GM04504 (cell line): ENCODE measurements at regions not wholly inside any gene's neighbourhood (a gene's known extent, or its start where the extent isn't known, plus 50 kb on each side); places are given as distances from the start of the nearest gene placed in this dataset.
"Not testable (repeated sequence)": the region's sequence is repeated elsewhere in the genome, so short reads cannot be mapped to it uniquely, and the experiment has no call there.

Experiments
- DNase-seq: peaks from one replicate; pipeline ENCODE4 v3.0.0-alpha.2; 2012; ENCODE audit warnings: low read depth

- no peak for DNase-seq
Measured at GRCh38 chr13:26483546-26483945, 73.9 kb upstream of the WASF3 start.

DNA sequence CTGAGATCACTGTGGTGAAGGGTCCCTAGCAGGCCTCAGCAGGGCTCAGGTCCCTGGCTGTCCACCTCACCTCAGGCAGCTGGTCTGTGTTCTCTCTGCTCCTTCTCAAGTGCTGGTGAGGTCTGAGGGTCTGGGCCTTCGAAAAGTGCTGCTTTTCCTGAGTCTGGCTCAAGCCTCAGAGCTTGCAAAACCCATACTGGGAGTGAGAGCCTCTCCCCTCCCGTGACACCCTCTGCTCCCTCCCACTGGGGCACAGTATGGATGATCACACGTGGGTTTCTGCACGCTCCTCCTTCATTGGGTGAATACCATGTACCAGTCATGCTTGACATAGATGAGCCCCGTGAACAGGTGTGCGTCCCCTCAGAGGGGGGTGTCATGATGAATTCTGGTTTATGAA is 73.3 kb upstream of the WASF3 start:
- DNase-seq, result no peak

- no peak for DNase-seq
Measured at GRCh38 chr13:26485288-26485687, 72.2 kb upstream of the WASF3 start.

- no peak for DNase-seq
Measured at GRCh38 chr13:26485786-26486185, 71.7 kb upstream of the WASF3 start.

DNA sequence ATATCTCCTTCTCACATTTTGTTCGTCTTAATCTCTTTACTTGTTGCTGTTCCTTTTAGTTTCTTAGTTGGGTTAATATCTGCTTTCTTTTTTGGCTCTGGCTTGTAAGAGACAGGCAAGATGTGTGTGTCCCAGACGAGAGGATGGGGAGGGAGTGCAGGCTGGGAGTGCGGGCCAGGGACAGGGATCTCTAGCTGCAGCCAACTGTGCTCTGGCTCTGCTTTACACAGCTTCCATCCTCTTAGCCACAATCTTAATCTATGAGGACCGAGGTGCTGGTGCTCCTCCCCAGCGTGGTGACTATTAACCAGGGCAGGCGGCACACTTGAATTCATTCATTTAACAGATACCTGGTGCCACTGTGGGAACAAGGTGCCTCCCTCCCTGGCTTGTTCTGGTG is 70.9 kb upstream of the WASF3 start:
- no peak for DNase-seq

DNA sequence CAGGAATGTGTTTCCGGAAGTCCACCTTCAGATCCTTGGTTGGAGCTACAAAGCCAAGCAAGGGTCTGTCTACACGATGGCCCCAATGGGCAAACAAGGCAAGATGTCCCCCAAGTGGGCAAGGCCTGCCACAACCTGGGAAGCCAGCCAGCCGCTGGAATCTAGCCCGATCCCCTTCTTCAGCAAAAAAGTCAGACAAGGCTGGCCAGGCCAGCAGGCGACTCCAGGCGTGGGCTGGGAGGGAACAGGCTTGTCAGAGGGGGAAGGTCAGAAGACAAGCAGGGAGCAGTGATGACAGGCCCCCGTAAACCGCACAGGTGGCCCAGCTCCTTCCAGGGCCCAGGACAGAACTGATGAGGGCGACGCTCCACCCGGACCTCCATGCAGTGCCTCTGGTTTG is 69.7 kb upstream of the WASF3 start:
- DNase-seq, result no peak

GRCh38 chr13:26488236-26489003 is 69.1 kb upstream of the WASF3 start:
- DNase-seq, result no peak

GRCh38 chr13:26492301-26492700 is 65.2 kb upstream of the WASF3 start:
- not testable (repeated sequence) for DNase-seq

DNA sequence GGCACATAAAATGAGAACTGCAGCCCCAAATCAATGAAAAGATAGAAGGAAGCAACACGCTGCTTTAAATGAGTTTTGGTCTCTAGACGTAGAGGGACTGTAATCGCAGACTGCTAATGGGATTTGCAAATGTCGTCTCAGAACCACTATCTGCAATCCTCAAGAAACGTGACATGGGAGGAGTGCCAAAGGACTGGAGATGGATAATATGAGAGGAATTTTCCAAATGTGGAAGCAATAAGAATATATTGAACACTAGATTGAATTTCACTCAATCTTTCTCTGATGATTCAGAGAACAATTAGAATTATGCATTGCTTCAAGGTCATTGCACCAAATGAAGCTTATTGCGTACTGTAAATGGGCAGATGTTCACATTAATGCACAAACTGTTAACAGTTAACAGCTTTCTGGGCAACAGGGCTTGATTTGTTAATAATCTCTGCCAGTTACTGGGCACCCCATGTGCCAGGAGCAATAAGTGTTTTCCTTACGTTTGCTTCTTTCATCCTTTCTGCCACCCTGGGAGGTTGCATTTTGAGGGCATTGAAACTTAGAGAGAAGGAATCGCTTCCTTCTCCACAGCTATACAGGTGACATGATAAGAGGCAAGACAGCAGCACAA is 62.8 kb upstream of the WASF3 start:
- no peak for DNase-seq

- no peak for DNase-seq
Measured at GRCh38 chr13:26495750-26496149, 61.7 kb upstream of the WASF3 start.

- DNase-seq, result peak; percentile 86
Measured at GRCh38 chr13:26497968-26498511, 59.4 kb upstream of the WASF3 start.

GRCh38 chr13:26498656-26499601 is 58.6 kb upstream of the WASF3 start:
- DNase-seq, result no peak

DNA sequence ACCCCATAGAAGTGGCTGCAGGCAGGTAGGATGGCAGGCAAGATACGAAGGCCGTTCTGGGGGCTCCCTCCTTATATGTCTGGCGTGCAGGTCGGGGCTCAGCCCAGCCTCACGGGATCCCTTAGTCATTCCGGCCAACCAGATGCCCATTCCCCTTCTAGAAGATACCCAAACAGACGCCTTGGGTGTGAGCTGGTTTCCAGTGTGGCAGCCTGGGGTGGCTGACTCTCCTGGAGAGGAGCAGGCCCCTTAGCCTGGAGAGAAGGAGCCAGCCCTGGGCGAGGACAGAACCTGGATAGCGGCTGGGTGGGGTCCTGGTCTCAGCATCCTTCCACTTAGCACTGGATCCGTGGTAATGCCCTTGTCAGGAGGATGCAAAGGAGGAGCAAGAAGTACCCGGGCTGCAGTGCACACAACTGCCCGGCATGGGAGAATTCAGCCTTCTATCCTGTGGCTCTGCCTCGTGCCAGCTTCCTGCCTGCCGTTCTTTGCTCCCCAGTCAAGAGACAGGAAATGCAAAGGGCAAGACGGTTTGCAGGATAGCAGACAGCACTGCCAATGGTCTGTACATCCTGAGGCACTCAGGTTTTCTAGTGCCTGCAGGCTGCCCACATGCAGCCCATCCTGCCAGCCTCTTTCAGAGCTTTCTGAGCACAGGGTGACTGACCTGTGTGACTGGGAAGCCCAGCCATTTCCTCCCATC is 56.7 kb upstream of the WASF3 start:
- DNase-seq, result no peak

GRCh38 chr13:26501641-26502040 is 55.8 kb upstream of the WASF3 start:
- DNase-seq, result no peak

- peak; percentile 86 for DNase-seq
Measured at GRCh38 chr13:26502826-26503225, 54.7 kb upstream of the WASF3 start.

- no peak for DNase-seq
Measured at GRCh38 chr13:26503826-26504594, 53.5 kb upstream of the WASF3 start.
